ENCODE measurements at regions not wholly inside any gene's neighbourhood (a gene's known extent, or its start where the extent isn't known, plus 50 kb on each side); places are given as distances from the start of the nearest gene placed in this dataset.

DNA sequence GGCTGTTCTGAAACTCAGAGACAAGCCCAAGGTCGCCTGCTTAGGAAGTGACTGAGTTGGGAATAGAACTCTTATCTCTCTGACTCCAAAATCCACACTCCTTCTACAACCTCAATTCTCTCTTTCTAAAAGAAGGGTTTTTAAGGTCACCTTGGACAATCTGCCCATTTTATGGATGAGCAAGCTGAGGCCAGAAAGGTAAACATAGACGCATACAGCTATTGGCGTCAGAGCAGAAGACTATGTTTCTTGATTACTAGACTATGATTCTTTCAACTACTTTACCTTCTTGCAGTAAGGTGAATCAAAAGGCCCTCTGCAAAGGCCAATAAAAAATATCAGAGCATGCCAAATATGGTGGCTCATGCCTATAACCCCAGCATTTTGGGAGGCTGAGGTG is 276.6 kb downstream of the CLIC5 start:
- TF ChIP-seq, protein P1, sequence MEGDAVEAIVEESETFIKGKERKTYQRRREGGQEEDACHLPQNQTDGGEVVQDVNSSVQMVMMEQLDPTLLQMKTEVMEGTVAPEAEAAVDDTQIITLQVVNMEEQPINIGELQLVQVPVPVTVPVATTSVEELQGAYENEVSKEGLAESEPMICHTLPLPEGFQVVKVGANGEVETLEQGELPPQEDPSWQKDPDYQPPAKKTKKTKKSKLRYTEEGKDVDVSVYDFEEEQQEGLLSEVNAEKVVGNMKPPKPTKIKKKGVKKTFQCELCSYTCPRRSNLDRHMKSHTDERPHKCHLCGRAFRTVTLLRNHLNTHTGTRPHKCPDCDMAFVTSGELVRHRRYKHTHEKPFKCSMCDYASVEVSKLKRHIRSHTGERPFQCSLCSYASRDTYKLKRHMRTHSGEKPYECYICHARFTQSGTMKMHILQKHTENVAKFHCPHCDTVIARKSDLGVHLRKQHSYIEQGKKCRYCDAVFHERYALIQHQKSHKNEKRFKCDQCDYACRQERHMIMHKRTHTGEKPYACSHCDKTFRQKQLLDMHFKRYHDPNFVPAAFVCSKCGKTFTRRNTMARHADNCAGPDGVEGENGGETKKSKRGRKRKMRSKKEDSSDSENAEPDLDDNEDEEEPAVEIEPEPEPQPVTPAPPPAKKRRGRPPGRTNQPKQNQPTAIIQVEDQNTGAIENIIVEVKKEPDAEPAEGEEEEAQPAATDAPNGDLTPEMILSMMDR (IDR thresholded peaks at IDR 0.05): no peak
- TF ChIP-seq POLR2A (IDR thresholded peaks at IDR 0.05) (no peak), EP300 (IDR thresholded peaks at IDR 0.05) (no peak), POLR2AphosphoS5 (IDR thresholded peaks at IDR 0.05) (no peak)
